ENCODE measurements at regions not wholly inside any gene's neighbourhood (a gene's known extent, or its start where the extent isn't known, plus 50 kb on each side); places are given as distances from the start of the nearest gene placed in this dataset.

DNA sequence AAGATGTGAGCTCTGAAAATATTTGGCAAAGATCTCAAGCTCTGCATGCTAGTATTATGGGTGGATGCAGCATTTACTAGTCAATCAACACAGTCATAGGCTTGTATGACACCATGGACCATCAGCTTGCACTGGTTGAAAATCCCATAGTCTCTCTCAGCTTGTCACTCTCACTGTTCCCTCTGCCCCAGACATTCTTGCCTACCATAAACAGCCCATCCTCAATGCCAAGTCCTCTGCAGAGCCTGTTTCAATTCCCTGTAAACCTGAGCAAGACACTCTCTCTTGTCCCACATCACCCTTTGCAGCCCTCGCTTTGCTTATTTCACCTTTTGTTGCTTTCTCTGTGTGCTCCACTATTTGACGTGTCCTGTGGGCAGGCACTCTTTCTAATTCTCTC is 264.6 kb downstream of the ICE1 start:
- TF ChIP-seq POLR2A (IDR thresholded peaks at IDR 0.05): no peak
- TF ChIP-seq, protein P1, sequence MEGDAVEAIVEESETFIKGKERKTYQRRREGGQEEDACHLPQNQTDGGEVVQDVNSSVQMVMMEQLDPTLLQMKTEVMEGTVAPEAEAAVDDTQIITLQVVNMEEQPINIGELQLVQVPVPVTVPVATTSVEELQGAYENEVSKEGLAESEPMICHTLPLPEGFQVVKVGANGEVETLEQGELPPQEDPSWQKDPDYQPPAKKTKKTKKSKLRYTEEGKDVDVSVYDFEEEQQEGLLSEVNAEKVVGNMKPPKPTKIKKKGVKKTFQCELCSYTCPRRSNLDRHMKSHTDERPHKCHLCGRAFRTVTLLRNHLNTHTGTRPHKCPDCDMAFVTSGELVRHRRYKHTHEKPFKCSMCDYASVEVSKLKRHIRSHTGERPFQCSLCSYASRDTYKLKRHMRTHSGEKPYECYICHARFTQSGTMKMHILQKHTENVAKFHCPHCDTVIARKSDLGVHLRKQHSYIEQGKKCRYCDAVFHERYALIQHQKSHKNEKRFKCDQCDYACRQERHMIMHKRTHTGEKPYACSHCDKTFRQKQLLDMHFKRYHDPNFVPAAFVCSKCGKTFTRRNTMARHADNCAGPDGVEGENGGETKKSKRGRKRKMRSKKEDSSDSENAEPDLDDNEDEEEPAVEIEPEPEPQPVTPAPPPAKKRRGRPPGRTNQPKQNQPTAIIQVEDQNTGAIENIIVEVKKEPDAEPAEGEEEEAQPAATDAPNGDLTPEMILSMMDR (IDR thresholded peaks at IDR 0.05): no peak

All from Peyer's patch (tissue), 4 donors.